Sigmoid colon (tissue), 6 donors: ENCODE measurements at regions not wholly inside any gene's neighbourhood (a gene's known extent, or its start where the extent isn't known, plus 50 kb on each side); places are given as distances from the start of the nearest gene placed in this dataset.

Source experiments
- DNase-seq: peaks from one replicate; pipeline ENCODE4 v3.0.0-alpha.2; 2019
- H3K27ac ChIP-seq, 4 donors: fragments of 200-600 bp; sonication (generic); one replicate each; pipeline ENCODE4 v1.5.1; 2016 to 2019; ENCODE audit warnings: mild to moderate bottlenecking in 1 of 4
- H3K27me3 ChIP-seq, 3 donors: fragments of 200-600 bp; sonication (generic); one replicate each; pipeline ENCODE4 v1.5.1; 2019; ENCODE audit warnings: mild to moderate bottlenecking in 1 of 3
- H3K36me3 ChIP-seq, 4 donors: fragments of 200-600 bp; sonication (generic); one replicate each; pipeline ENCODE4 v1.5.1; 2016 to 2019
- H3K4me1 ChIP-seq, 4 donors: fragments of 200-600 bp; sonication (generic); one replicate each; pipeline ENCODE4 v1.5.1; 2017 to 2019
- H3K4me3 ChIP-seq, 4 donors: fragments of 200-600 bp; sonication (generic); one replicate each; pipeline ENCODE4 v1.5.1; 2017 to 2019; ENCODE audit warnings: mild to moderate bottlenecking in 2 of 4, moderate library complexity in 1 of 4
- H3K9me3 ChIP-seq, 4 donors: fragments of 200-600 bp in 3 of 4; sonication (generic) in 3 of 4; one replicate each; pipeline versions ENCODE4 v1.5.1 to v1.6.1; 2013 to 2019
- EP300 ChIP-seq, 4 donors: sonication (generic); formaldehyde crosslinking; IDR thresholded peaks; one replicate each; pipeline ENCODE4 v1.6.1; 2017; ENCODE audit warnings: antibody characterized with exemption in 4 of 4
- POLR2A ChIP-seq, 2 donors: fragments of 450-650 bp; IDR thresholded peaks; one replicate each; pipeline ENCODE4 v1.6.1; 2016; ENCODE audit warnings: antibody characterized with exemption in 2 of 2, mild to moderate bottlenecking in 2 of 2, moderate library complexity in 2 of 2
- POLR2AphosphoS5 ChIP-seq, 4 donors: sonication (generic); formaldehyde crosslinking; IDR thresholded peaks; one replicate each; pipeline ENCODE4 v1.6.1; 2017; ENCODE audit warnings: antibody characterized with exemption in 4 of 4
- WGBS, 2 donors: extraction: QIAGEN DNeasy Blood & Tissue Kit; methylation state at CpG; one replicate each; pipeline ENCODE4 v1.1.7; 2013; 5-methylcytosine and 5-hydroxymethylcytosine counted together
- intact Hi-C: fragments of 100-400 bp; cut with DNase I; formaldehyde crosslinking; loops from one replicate; pipeline ENCODE4 v1.15.1; 2023
- TF ChIP-seq, protein P1 (sequence below), 4 experiments: fragments of 450-650 bp in 3 of 4; fragments of 200-600 bp in 1 of 4; IDR thresholded peaks; one replicate each; pipeline ENCODE4 v1.5.1; 2016 to 2019; ENCODE audit warnings: antibody characterized with exemption in 4 of 4, mild to moderate bottlenecking in 3 of 4, moderate library complexity in 2 of 4
- donor health status: healthy with polysubstance abuse.
- donor health status: healthy.

DNA sequence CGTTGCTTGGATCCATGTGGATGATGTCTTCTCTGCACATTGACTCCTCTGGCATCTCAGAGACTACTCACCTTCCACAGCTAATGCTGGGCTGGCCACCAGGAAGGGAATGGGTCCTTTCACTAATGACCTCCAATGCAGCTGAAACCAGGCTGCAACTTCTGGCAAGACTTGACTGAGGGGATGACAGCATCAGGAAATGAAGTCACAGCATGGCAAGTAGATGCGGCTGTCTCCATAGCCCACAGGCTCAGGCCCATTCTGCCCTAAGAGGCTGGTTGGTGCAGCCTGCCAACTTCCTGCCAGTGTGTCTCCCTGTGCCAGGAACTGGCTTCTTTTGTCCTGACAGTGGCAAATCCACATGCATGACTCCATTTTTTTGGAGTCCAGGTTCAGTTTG, 467.3 kb downstream of the TSHZ3 start:
- 83 to 85% methylated on average over 2 of the region's 2 CpGs for WGBS, 2 donors
- TF ChIP-seq POLR2A (IDR thresholded peaks at IDR 0.05) (no peak), EP300 (IDR thresholded peaks at IDR 0.05) (no peak), POLR2AphosphoS5 (IDR thresholded peaks at IDR 0.05) (no peak)
- TF ChIP-seq, protein P1, sequence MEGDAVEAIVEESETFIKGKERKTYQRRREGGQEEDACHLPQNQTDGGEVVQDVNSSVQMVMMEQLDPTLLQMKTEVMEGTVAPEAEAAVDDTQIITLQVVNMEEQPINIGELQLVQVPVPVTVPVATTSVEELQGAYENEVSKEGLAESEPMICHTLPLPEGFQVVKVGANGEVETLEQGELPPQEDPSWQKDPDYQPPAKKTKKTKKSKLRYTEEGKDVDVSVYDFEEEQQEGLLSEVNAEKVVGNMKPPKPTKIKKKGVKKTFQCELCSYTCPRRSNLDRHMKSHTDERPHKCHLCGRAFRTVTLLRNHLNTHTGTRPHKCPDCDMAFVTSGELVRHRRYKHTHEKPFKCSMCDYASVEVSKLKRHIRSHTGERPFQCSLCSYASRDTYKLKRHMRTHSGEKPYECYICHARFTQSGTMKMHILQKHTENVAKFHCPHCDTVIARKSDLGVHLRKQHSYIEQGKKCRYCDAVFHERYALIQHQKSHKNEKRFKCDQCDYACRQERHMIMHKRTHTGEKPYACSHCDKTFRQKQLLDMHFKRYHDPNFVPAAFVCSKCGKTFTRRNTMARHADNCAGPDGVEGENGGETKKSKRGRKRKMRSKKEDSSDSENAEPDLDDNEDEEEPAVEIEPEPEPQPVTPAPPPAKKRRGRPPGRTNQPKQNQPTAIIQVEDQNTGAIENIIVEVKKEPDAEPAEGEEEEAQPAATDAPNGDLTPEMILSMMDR (IDR thresholded peaks at IDR 0.05), result no peak
- intact Hi-C loops, result no loop called here

GRCh38 chr19:30881281-30881680, 468.0 kb downstream of the TSHZ3 start:
- no peak for DNase-seq
- Histone ChIP-seq H3K4me3 (no peak overlapping the region), H3K36me3 (no peaks in the 10 kb centered on the region), H3K27ac (no peak overlapping the region), H3K9me3 (no peaks in the 10 kb centered on the region), H3K27me3 (no peaks in the 10 kb centered on the region), H3K4me1 (no peaks in the 10 kb centered on the region)
- 47 to 73% methylated on average over 7 of the region's 7 CpGs for WGBS, 2 donors
- intact Hi-C loops, result no loop called here
- TF ChIP-seq, protein P1 (IDR thresholded peaks at IDR 0.05), result no peak
- TF ChIP-seq POLR2A (IDR thresholded peaks at IDR 0.05) (no peak), POLR2AphosphoS5 (IDR thresholded peaks at IDR 0.05) (no peak), EP300 (IDR thresholded peaks at IDR 0.05) (no peak)

More for the DNA sequence above, 467.3 kb downstream of the TSHZ3 start:
- Histone ChIP-seq H3K4me1 (no peaks in the 10 kb centered on the region), H3K4me3 (no peak overlapping the region), H3K9me3 (no peaks in the 10 kb centered on the region), H3K27ac (no peak overlapping the region), H3K36me3 (no peaks in the 10 kb centered on the region), H3K27me3 (no peaks in the 10 kb centered on the region)
- DNase-seq, result no peak

DNA sequence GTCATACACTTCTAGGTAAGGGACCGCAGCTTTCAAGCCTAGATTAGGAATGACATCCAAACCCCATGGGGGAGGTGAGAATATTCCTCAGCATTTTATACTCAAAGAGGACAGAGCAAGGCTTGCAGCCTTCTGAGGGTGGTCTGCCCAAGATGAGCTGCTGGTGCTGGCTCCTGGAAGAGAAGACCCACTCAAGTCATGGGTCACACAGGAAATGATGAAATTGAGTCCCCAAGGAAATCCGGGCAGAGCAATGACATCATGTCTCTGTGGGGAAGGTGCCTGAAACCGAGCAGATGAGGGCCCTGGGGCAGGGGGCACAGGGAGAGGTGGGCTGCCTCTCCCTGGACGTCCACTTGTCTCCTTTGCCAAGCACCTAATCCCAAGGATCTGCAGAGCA, 468.7 kb downstream of the TSHZ3 start:
- Histone ChIP-seq H3K27me3 (no peaks in the 10 kb centered on the region), H3K27ac (no peak overlapping the region), H3K36me3 (no peaks in the 10 kb centered on the region), H3K4me3 (no peak overlapping the region), H3K9me3 (no peaks in the 10 kb centered on the region), H3K4me1 (no peaks in the 10 kb centered on the region)
- intact Hi-C loops, result no loop called here
- WGBS, 2 donors, result 54 to 74% methylated on average over 4 of the region's 4 CpGs
- TF ChIP-seq, protein P1 (IDR thresholded peaks at IDR 0.05), result no peak
- TF ChIP-seq POLR2A (IDR thresholded peaks at IDR 0.05) (no peak), EP300 (IDR thresholded peaks at IDR 0.05) (no peak), POLR2AphosphoS5 (IDR thresholded peaks at IDR 0.05) (no peak)
- no peak for DNase-seq

DNA sequence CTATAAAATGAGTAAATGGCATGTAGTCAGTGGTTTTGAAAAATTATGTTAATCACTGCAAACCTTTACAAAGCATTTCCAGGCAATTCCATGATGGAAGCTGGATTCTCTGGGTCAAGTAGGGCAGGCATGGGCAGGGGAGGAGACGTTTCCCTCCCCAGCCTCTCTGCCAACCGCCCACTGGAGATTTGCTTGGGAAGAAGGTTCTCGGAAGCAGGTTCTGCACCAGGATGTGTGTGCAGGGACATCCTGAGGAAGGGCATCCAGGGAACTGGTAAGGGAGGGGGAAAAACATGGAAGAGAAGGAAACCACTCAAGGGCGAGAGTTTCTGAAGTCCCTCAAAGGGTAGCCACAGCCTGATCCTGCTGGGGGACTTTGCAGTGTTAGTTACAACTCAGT, 469.1 kb downstream of the TSHZ3 start:
- Histone ChIP-seq H3K4me3 (no peak overlapping the region), H3K9me3 (no peaks in the 10 kb centered on the region), H3K36me3 (no peaks in the 10 kb centered on the region), H3K27ac (no peak overlapping the region), H3K27me3 (no peaks in the 10 kb centered on the region), H3K4me1 (no peaks in the 10 kb centered on the region)
- intact Hi-C loops, result no loop called here
- 77 to 91% methylated on average over 4 of the region's 4 CpGs for WGBS, 2 donors
- no peak for TF ChIP-seq POLR2A (IDR thresholded peaks at IDR 0.05)
- no peak for DNase-seq

DNA sequence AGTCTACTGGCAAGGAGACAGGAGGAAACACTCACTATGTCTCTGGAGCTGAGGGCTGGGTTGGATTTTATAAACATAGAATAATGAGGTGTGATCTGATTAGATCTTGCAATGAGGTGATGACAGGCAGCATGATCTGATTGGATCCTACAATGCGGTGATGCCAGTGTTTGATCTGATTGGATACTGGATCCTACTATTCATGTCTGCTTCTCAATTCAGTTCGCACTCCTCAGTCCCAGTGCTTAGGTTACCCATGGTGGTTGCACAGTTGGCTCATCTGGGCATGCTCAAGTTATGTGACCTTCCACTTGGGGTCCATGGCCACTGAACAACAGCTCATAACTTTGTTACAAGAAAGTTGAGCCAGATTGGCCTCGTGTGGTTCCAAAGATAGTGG, 469.5 kb downstream of the TSHZ3 start:
- Histone ChIP-seq H3K27me3 (no peaks in the 10 kb centered on the region), H3K36me3 (no peaks in the 10 kb centered on the region), H3K4me3 (no peak overlapping the region), H3K9me3 (no peaks in the 10 kb centered on the region), H3K27ac (no peak overlapping the region), H3K4me1 (no peaks in the 10 kb centered on the region)
- 83 to 90% methylated on average over 3 of the region's 3 CpGs for WGBS, 2 donors
- no peak for DNase-seq
- no peak for TF ChIP-seq POLR2A (IDR thresholded peaks at IDR 0.05)
- TF ChIP-seq POLR2AphosphoS5 (IDR thresholded peaks at IDR 0.05), result no peak
- TF ChIP-seq EP300 (IDR thresholded peaks at IDR 0.05), result no peak
- TF ChIP-seq, protein P1 (IDR thresholded peaks at IDR 0.05), result no peak
- intact Hi-C loops, result no loop called here
